Sigmoid colon (tissue), 4 donors: ENCODE measurements at regions not wholly inside any gene's neighbourhood (a gene's known extent, or its start where the extent isn't known, plus 50 kb on each side); places are given as distances from the start of the nearest gene placed in this dataset.

Experiments used
- CTCF ChIP-seq, 4 experiments: fragments of 450-650 bp in 3 of 4; fragments of 200-600 bp in 1 of 4; IDR thresholded peaks; one replicate each; pipeline ENCODE4 v1.5.1; 2016 to 2019; ENCODE audit warnings: antibody characterized with exemption in 4 of 4, mild to moderate bottlenecking in 3 of 4, moderate library complexity in 2 of 4
- EP300 ChIP-seq, 4 donors: sonication (generic); formaldehyde crosslinking; IDR thresholded peaks; one replicate each; pipeline ENCODE4 v1.6.1; 2017; ENCODE audit warnings: antibody characterized with exemption in 4 of 4
- POLR2A ChIP-seq, 2 donors: fragments of 450-650 bp; IDR thresholded peaks; one replicate each; pipeline ENCODE4 v1.6.1; 2016; ENCODE audit warnings: antibody characterized with exemption in 2 of 2, mild to moderate bottlenecking in 2 of 2, moderate library complexity in 2 of 2

- TF ChIP-seq POLR2A (IDR thresholded peaks at IDR 0.05) (no peak), CTCF (IDR thresholded peaks at IDR 0.05) (no peak), EP300 (IDR thresholded peaks at IDR 0.05) (no peak)
These were observed 446.7 kb downstream of the BCKDHB start for GRCh38 chr6:80553071-80553740.
